Epithelial cell of esophagus (primary cell): ENCODE measurements at regions not wholly inside any gene's neighbourhood (a gene's known extent, or its start where the extent isn't known, plus 50 kb on each side); places are given as distances from the start of the nearest gene placed in this dataset.

Experiments used
- DNase-seq: peaks from one replicate; pipeline ENCODE4 v3.0.0; 2010; ENCODE audit warnings: low read depth
- H3K4me3 ChIP-seq: 2 replicates; pipeline ENCODE4 v1.5.1; 2011; ENCODE audit warnings: mild to moderate bottlenecking, low read length, control low read depth
- CTCF ChIP-seq: IDR thresholded peaks from 2 replicates; pipeline ENCODE4 v1.5.1; 2011; ENCODE audit warnings: low read depth, mild to moderate bottlenecking, low read length, control low read depth, inconsistent platforms; ENCODE audit not compliant: insufficient read depth; ENCODE audit errors: missing control alignments

- H3K4me3 ChIP-seq: no peak overlapping the region
- DNase-seq: no peak
- no peak for TF ChIP-seq CTCF
Measured at GRCh38 chr11:103656382-103656781, 380.1 kb upstream of the DDI1 start.

- no peak for DNase-seq
- no peak overlapping the region for H3K4me3 ChIP-seq
- TF ChIP-seq CTCF: no peak
Measured at GRCh38 chr11:103659206-103659618, 377.2 kb upstream of the DDI1 start.

- peak; percentile 7 for DNase-seq
- no peak overlapping the region for H3K4me3 ChIP-seq
- no peak for TF ChIP-seq CTCF
Measured at GRCh38 chr11:103659743-103660142, 376.7 kb upstream of the DDI1 start.

GRCh38 chr11:103661185-103661584 is 375.3 kb upstream of the DDI1 start:
- no peak for DNase-seq
- TF ChIP-seq CTCF: no peak
- no peak overlapping the region for H3K4me3 ChIP-seq

- TF ChIP-seq CTCF: no peak
- no peak for DNase-seq
- H3K4me3 ChIP-seq: no peak overlapping the region
Measured at GRCh38 chr11:103661991-103662390, 374.4 kb upstream of the DDI1 start.

GRCh38 chr11:103662880-103663279 is 373.6 kb upstream of the DDI1 start:
- no peak overlapping the region for H3K4me3 ChIP-seq
- DNase-seq: no peak
- no peak for TF ChIP-seq CTCF

- H3K4me3 ChIP-seq: no peak overlapping the region
- no peak for TF ChIP-seq CTCF
- no peak for DNase-seq
Measured at GRCh38 chr11:103668859-103669258, 367.6 kb upstream of the DDI1 start.
